Renal cortex interstitium (tissue), 11 donors: ENCODE measurements at regions not wholly inside any gene's neighbourhood (a gene's known extent, or its start where the extent isn't known, plus 50 kb on each side); places are given as distances from the start of the nearest gene placed in this dataset.

Experiments used
- DNase-seq, 11 donors: peaks; one replicate each; pipeline ENCODE4 v3.0.0-alpha.2; 2013; ENCODE audit warnings: low read depth in 9 of 11, low spot score in 4 of 11; ENCODE audit errors: extremely low read depth in 1 of 11

DNA sequence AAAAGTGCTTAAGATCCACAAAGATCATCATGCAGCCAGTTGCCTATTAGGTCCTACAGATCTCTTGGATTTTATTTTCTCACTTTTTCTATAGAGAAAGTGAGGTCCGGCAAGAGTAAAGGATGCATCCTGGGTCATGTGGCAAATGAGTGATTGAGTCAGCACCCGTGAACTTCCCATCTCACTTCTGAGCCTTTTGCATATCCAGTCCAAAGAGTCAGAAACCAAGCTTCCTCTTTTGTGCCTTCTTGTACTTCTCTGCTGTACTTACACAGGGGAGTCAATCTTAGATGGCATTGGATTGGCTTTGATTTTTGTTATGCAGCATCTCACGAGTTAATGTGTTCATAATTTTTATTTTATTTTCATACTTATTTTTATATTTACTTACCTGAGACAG, 114.2 kb upstream of the IRX5 start:
- no peak for DNase-seq

DNA sequence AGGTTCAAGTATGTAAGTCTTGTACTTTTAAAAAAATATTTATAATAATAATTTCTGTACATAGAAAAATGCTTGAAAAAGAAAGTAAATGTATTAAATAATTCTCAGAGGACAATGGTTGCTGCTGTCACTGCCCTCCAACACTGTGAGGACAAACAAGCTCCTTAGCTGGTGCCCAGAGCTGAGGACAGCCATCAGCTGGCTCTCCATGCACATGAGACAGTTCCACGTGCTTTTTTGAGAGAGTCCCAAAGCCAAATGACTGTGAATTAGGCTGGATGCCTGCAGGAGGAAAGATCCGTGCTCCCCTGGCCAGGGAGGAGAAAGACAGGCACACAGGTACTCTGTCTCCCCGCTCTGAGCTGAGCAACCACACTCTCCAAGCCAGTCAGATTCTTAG, 115.5 kb upstream of the IRX5 start:
- no peak for DNase-seq

DNA sequence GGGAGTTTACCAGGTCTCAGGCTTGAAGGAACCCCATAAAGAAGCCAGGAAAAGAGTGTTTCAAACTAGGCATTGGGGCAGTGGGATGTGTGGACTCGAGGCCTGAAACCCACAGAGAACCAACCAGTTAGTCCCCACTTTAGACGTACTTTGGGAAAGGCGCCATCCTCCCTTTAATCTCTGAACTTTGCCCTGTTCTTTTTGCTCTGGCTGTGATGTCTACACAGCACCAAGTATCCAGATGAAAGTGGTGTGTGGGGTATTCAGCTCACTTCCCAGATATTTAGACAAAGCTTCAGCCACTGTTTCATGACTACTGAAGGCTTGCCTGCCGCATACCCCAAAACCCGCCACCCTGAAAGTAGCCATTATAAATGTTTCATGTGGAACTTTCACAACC, 116.9 kb upstream of the IRX5 start:
- DNase-seq = no peak

DNA sequence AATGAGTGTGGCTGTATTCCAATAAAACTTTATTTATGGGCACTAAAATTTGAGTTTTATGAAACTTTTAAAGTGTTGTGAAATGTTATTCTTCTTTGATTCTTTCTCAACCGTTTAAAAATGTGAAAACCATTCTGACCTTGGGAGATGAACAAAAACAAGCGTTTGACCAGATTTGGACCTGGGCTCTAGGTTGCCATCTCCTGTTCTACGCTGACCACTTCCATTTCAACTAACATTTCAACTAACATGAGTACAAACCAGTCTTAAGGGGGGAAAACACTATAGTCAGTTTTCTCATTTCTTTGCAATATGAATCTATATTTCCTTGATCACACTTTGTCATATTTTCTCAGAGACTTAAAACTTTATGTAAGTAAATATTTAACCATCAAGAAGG, 118.4 kb upstream of the IRX5 start:
- no peak for DNase-seq

DNA sequence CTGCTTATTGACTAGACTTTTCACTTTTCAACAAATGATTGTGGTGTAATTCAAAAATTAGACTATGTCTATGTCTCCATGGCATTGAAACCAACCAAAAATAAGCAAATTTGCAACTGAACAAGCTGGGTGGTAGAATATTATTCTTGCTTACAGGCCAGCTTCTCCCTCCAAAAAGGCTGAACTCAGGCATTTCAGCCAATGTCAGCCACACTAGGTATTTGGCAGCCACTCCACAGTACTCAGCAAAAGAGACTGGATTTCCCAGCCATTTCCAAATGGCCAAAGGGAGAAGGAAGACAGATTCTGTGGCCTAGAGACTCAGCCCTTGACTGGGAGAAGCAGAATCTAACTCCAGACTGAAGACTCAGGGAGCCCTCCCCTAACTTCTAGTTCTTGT, 121.8 kb upstream of the IRX5 start:
- DNase-seq = no peak

DNA sequence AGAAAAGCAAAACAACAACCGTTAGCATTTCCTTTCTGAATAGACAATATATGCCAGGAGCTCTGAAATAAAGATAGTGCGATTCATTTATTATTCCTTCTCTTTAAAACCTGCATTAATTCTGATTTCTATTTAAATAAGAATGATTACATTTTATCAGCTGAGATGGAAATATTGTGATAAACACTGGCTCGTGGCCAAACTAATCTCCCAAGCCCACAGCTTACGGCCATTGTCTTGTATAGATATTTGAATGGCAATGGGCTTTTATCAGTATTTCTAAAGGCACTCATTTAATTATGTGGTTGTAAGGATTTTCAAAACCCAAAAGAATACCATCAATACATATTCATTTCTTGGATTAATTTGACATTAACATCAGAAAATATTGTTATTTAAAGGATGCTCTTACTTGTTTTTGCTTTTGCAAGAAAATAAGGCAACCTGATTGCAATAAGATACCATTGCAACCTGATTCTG, 123.7 kb upstream of the IRX5 start:
- no peak for DNase-seq

DNA sequence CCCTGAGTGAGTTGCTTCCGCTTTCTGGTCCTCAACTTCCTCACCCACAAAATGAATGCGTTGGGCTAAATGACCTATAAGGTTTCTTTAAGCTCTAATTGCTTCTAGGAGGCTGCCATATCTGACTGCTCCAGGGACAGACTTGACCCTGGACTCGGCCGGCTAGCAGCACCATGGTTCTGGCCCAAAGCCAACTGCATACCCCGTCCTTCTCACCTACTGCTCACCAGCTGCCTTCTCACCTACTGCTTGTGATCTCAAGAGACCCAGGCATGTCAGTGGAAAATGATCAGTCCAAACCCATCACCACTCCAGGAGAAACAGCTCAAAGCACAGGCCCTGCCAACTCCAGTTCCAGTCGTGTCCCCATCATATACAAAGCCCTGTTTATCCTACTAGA, 124.3 kb upstream of the IRX5 start:
- no peak for DNase-seq

DNA sequence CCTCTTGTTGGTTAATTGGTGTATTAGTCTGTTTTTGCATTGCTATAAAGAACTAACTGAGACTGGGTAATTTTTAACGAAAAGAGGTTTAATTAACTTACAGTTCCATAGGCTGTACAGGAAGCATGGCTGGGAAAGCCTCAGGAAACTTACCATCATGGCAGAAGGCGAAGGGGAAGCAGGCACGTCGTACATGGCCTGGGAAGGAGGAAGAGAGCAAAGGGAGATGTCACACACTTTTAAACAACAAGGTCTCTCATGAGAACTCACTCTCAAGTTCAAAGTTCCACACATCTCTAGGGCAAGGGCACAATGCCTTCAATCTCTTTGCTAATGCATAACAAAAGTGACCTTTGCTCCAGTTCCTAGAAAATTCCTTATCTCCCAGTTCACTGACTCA, 125.0 kb upstream of the IRX5 start:
- DNase-seq = no peak

DNA sequence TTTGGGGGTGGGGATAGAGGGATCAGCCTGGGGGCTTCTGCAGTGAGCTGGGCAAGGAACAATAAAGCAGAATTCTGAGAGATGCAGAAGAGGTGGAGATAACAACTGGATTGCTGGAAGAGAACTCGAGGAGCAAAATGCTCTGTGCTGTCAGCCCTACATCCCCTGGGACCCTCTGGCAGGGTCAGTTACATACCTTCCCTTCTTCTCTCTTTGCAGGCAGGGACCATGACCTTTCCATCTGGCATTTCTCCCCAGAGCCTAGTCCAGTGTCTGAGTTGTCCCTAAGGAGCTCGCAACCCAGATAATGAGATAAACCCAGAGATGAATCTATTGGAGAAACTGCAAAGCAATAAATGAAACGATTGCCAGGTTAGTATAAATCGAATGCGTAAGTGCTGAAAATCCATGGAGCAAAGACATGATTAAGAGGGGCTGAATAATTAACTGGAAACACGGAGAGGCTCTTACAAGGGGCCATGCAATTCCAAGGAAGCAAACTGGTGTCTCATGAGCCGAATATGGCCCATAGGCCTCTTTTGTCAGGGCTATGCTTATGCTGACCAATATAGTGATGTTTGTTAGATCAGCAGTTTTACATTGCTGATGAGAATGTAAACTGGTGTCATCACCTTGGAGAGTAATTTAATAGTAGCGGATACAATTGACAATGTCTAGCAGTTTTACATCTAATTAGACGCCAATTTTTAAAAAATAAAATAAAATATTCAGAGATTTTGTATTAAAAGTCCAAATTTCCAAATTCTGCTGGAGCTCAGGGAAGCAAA, 129.4 kb upstream of the IRX5 start:
- no peak for DNase-seq

DNA sequence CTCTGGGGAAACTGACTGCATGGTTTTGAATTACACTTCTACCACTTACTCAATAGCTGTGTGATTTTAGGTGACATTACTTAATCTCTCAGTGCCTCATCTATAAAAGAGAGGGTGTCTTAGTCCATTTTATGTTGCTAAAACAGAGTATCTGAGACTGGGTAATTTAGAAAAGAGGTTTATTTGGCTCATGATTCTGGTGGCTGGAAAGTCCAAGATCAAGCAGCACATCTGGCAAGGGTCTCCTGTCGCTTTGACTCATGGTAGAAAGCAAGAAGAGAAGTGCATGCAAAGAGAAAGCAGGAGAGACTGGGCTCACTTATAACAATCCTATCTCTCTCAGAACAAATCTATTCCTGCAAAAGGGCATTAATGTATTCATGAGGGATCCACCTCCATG, 132.4 kb upstream of the IRX5 start:
- no peak for DNase-seq

DNA sequence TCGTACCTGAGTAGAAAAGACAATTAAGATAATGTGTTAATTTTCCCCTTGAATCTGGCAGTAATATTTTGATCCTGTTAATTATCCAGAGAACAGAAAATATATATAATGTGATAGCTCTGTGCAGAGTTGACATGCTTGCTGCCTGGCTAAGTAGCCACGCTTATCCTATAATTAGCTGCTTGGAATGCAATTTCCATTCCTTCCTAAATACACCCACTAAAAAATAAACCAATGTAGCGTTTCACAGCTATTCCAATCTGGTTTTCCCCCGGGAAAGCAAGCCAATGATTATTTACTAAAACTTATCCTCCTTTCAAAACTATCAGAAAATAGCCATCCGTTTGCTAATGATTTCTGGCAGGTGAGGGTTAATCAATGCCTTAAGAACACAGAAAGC, 134.5 kb upstream of the IRX5 start:
- DNase-seq = no peak

DNA sequence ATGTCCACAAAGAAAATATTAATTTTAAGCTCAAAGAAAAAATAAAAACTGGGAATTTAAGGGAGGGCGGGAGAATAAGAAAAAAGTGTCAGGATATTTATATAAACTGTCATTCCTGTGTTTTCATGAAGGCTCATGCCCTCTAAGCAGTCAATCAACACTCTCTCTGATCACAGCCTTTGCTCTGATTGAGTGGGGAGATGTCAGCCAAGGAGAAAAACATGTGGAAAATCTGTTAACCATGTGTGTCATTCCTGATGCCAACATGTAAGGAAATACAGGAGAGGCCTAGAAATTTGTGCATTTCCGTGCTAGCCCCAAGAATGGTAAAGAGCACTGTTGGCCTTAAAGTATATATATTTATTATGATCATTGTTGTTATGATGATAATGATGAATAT, 137.9 kb upstream of the IRX5 start:
- DNase-seq = no peak

DNA sequence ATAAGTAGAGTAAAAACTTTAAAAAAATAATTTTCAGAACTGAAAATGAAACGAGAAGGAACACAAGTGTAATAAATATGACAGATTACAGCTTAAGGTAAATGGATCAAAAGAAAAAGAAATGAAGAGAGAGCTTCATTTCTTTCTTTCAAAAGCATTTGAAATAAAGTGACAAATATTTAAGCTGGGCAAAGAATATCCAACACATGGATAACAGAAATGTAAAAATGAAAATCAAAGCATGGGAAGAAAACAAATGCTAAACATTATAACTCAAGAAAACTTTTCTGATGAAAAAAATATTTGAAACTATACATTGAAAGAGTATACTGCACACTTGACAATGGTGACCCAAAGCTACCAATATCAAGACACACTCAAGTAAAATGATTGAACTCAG, 143.6 kb upstream of the IRX5 start:
- DNase-seq = no peak

DNA sequence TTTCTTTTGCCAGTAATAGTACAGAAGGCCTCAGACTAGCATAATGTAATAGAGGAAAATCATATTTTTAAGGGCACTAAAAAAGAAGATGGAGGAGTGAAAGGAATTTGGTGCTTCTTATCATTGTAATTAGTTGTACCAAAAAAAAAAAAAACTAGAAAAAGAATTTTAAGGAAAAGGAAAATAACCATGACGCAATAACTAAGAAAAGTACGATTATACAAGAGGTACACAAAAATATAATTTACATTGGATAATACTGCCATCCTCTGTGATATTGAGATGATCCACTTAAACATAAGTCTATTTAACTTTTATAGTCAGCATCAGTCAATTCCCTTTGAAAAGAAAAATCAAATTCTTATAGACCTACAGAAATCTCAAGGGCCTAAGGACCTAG, 146.7 kb upstream of the IRX5 start:
- DNase-seq = no peak

DNA sequence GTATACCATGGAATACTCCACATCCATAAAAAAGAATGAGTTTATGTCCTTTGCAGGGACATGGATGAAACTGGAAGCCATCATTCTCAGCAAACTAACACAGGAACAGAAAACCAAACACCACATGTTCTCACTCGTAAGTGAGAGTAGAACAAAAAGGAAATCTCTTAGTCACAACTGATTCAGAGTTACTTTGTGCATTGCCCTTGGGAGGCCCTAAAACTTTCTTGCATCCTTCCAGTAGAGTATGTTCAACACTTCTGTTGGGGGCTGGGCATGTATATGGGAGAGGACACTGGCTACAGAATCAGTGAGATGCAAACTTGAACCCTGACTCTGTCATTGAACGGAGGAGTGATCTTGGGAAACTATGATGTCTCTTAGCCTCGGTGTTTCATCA, 147.4 kb upstream of the IRX5 start:
- no peak for DNase-seq

DNA sequence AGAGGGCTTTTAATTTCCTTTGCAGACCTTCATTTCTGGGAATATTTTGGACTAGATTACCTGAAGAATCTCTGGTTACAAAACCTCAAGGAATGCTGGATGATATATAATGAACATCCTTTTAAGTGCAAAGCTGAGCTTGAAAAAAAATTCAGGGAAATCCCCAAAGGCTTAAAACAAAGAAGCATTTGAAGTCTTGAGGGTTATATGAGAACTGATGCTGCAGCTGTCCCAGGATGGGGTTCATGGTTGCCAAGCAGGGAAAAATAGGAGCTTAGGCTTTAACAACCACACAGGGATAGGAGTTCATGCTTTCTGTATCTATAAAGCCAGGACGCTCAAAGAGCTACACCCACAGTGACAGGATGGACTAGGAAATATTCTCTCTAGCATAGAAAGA, 150.4 kb upstream of the IRX5 start:
- DNase-seq = no peak

DNA sequence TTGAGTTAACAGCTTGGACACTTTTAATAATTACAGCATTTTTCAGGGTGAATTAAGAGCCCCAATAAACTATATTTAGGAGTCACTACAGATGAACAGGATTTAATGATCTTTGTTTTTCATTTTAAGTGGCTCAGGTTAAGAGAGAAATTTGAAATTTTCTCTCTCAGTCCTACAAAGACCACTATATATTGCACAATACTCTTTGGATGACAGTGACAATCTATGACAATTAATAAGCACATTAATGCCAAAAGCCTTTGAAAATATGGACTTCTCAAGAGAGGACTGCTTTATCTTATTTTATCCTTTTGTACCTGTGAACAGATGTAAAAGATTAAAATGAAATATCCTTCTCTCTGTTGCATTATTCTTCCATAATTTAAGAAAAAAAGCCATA, 151.1 kb upstream of the IRX5 start:
- DNase-seq = no peak

DNA sequence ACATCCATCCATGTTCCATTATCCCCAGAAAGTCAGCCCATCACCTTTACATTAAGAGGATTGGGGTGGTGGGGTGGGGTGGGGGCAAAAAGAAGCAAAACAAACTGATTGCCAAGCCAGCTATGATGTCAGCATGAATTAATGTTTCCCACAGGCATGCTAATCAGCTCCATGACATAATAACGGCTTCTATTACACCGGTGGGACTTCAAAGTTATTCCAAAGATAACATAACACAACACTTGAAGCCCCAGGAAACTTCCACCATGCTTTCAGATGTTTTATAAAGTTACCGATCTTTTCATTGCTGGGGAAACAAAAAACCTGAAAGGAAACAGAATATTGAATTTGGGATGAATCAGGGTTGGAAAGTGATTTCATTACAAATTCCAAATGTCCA, 155.9 kb upstream of the IRX5 start:
- DNase-seq = no peak

DNA sequence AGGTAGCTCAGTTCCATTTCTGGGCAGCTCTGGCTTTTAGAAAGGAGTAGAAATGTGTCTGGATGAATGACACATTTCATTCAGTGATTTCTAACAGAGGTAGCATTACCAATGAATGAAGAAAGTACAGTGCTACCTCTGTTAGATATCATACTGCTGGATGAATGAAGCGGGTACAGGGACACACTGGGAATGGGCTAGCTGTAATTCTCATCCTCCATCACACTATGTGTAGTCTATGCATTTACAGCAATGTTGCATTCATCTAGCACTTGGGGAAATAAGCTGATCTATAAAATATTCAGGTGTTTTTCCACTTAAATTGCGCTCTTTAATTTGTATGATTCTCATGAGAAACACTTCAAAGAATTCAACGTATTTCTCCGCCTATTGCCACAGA, 158.3 kb upstream of the IRX5 start:
- no peak for DNase-seq

DNA sequence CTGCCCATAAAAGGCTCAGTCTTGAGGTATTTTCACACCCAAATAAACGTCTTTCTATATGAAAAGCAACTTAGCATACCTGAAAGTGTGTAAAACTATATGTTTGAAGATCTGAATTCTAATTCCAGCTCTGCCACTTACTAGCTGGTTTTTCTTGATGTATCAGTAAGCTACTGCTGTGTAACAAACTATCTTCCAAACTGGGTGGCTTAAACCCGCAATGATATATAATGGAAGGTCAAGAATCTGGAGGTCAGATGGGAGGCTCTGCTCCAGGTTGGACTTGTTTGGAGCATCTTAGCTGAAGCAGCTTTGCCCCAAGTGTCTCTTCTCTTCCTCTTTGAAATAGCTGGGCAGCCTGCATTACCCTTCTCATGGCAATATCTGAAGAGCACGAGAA, 164.3 kb upstream of the IRX5 start:
- no peak for DNase-seq

DNA sequence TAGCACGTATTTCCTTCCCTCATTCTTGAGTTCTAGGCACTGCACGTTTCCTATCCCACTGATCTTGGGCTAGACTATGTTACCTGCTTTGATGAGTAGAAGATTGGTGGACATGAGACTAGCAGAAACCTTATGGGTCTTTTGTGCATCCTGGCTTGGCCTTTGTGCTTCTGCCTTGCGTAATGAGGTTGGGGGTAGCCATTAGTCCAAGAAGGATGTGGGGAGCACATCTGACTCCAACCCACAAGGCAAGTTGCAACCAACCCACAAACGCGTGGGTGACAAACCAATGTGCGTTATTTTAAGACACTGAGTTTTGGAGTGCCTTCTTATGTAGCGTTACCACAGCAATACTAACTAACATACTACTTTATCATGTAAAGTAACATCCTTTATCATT, 180.4 kb upstream of the IRX5 start:
- DNase-seq = no peak
